Endodermal cell (in vitro differentiated cells): ENCODE measurements at regions not wholly inside any gene's neighbourhood (a gene's known extent, or its start where the extent isn't known, plus 50 kb on each side); places are given as distances from the start of the nearest gene placed in this dataset.

ENCODE experiments used
- DNase-seq: peaks from one replicate; pipeline ENCODE4 v3.0.0-alpha.2; 2017
- H3K27ac ChIP-seq: 2 replicates; pipeline ENCODE4 v1.5.1; 2013; ENCODE audit warnings: mild to moderate bottlenecking, low read depth, low read length, moderate library complexity
- H3K27me3 ChIP-seq: 2 replicates; pipeline ENCODE4 v1.6.1; 2013; ENCODE audit warnings: mild to moderate bottlenecking, low read length, moderate library complexity; ENCODE audit not compliant: insufficient read depth, control insufficient read depth, poor library complexity, severe bottlenecking
- H3K36me3 ChIP-seq: 2 replicates; pipeline ENCODE4 v1.7.0; 2013; ENCODE audit warnings: mild to moderate bottlenecking, low read length, moderate library complexity; ENCODE audit not compliant: control insufficient read depth, insufficient read depth
- H3K4me1 ChIP-seq: one replicate; pipeline ENCODE4 v1.7.0; 2013; ENCODE audit warnings: low read length; ENCODE audit not compliant: control insufficient read depth, insufficient read depth
- H3K4me3 ChIP-seq: 2 replicates; pipeline ENCODE4 v1.5.1; 2013; ENCODE audit warnings: mild to moderate bottlenecking, low read length, moderate library complexity
- H3K9ac ChIP-seq: 2 replicates; pipeline ENCODE4 v1.6.1; 2013; ENCODE audit warnings: mild to moderate bottlenecking, low read length, moderate library complexity; ENCODE audit not compliant: poor library complexity, severe bottlenecking; ENCODE audit errors: extremely low read depth
- H3K9me3 ChIP-seq: 2 replicates; pipeline ENCODE4 v1.6.1; 2013; ENCODE audit warnings: mild to moderate bottlenecking, low read length, moderate library complexity; ENCODE audit not compliant: control insufficient read depth
- H3K27ac Mint-ChIP-seq: 2 replicates; pipeline ENCODE4 v1.8.0; 2020; ENCODE audit warnings: mixed read lengths
- H3K27me3 Mint-ChIP-seq: 2 replicates; pipeline ENCODE4 v1.8.0; 2021; ENCODE audit warnings: mild to moderate bottlenecking, mixed read lengths; ENCODE audit not compliant: insufficient read depth
- H3K36me3 Mint-ChIP-seq: 2 replicates; pipeline ENCODE4 v1.8.0; 2020; ENCODE audit warnings: low read depth, mixed read lengths
- H3K4me1 Mint-ChIP-seq: 2 replicates; pipeline ENCODE4 v1.8.0; 2020; ENCODE audit warnings: mixed read lengths
- H3K4me3 Mint-ChIP-seq: 2 replicates; pipeline ENCODE4 v1.8.0; 2020; ENCODE audit warnings: mild to moderate bottlenecking, moderate library complexity, mixed read lengths
- H3K9me3 Mint-ChIP-seq: 2 replicates; pipeline ENCODE4 v1.8.0; 2020; ENCODE audit warnings: mild to moderate bottlenecking, mixed read lengths
- CTCF ChIP-seq: fragments of 200-600 bp; sonication (generic); conservative IDR thresholded peaks from 2 replicates; pipeline ENCODE4 v1.5.0; 2021; ENCODE audit warnings: antibody characterized with exemption, mild to moderate bottlenecking
- WGBS, 2 experiments: methylation state at CpG; one replicate each; pipeline versions ENCODE4 v1.1.5 to v1.1.7; 2013; ENCODE audit warnings: missing lambda C conversion rate in 2 of 2, mixed read lengths in 1 of 2; ENCODE audit not compliant: insufficient coverage in 1 of 2, insufficient read length in 1 of 2; 5-methylcytosine and 5-hydroxymethylcytosine counted together

GRCh38 chr7:91553410-91553895 lies 289.2 kb downstream of the FZD1 start:
- TF ChIP-seq CTCF: peak; percentile 5
- Histone ChIP-seq H3K9ac (no peak overlapping the region), H3K36me3 (no peaks in the 10 kb centered on the region), H3K4me3 (no peak overlapping the region), H3K27me3 (no peaks in the 10 kb centered on the region), H3K9me3 (no peaks in the 10 kb centered on the region), H3K4me1 (no peaks in the 10 kb centered on the region), H3K27ac (no peak overlapping the region)
- no peak for DNase-seq
- no peaks in the 10 kb centered on the region for H3K27me3 Mint-ChIP-seq
- no peak overlapping the region for H3K27ac Mint-ChIP-seq
- H3K36me3 Mint-ChIP-seq: no peaks in the 10 kb centered on the region
- H3K9me3 Mint-ChIP-seq: no peaks in the 10 kb centered on the region
- no peak overlapping the region for H3K4me3 Mint-ChIP-seq
- peaks cover 9% of the 10 kb centered on the region for H3K4me1 Mint-ChIP-seq
- WGBS, 2 experiments: 93 to 95% methylated on average over 3 of the region's 3 CpGs

- Histone ChIP-seq H3K27me3 (no peaks in the 10 kb centered on the region), H3K27ac (no peak overlapping the region), H3K4me3 (no peak overlapping the region), H3K36me3 (no peaks in the 10 kb centered on the region), H3K9ac (no peak overlapping the region), H3K9me3 (no peaks in the 10 kb centered on the region), H3K4me1 (no peaks in the 10 kb centered on the region)
- peak; percentile 80 for DNase-seq
- Mint-ChIP-seq H3K36me3 (no peaks in the 10 kb centered on the region), H3K9me3 (no peaks in the 10 kb centered on the region), H3K27ac (peak overlapping the region; percentile 59), H3K4me3 (no peak overlapping the region), H3K27me3 (no peaks in the 10 kb centered on the region), H3K4me1 (peaks cover 9% of the 10 kb centered on the region)
- 59 to 92% methylated on average over 3 to 6 of the region's 6 CpGs for WGBS, 2 experiments
- no peak for TF ChIP-seq CTCF
Measured at GRCh38 chr7:91554883-91555282, 290.6 kb downstream of the FZD1 start.

GRCh38 chr7:91556239-91556638 lies 292.0 kb downstream of the FZD1 start:
- Histone ChIP-seq H3K9me3 (no peaks in the 10 kb centered on the region), H3K27me3 (no peaks in the 10 kb centered on the region), H3K9ac (no peak overlapping the region), H3K4me3 (no peak overlapping the region), H3K27ac (no peak overlapping the region), H3K4me1 (no peaks in the 10 kb centered on the region), H3K36me3 (no peaks in the 10 kb centered on the region)
- no peak for TF ChIP-seq CTCF
- no peak for DNase-seq
- no peaks in the 10 kb centered on the region for H3K9me3 Mint-ChIP-seq
- no peak overlapping the region for H3K4me3 Mint-ChIP-seq
- no peaks in the 10 kb centered on the region for H3K36me3 Mint-ChIP-seq
- WGBS, 2 experiments: 93 to 97% methylated on average over 2 to 4 of the region's 4 CpGs
- H3K4me1 Mint-ChIP-seq: peaks cover 9% of the 10 kb centered on the region
- no peaks in the 10 kb centered on the region for H3K27me3 Mint-ChIP-seq
- no peak overlapping the region for H3K27ac Mint-ChIP-seq
